Stomach smooth muscle (tissue), 2 donors: ENCODE measurements at regions not wholly inside any gene's neighbourhood (a gene's known extent, or its start where the extent isn't known, plus 50 kb on each side); places are given as distances from the start of the nearest gene placed in this dataset.

Experiments used
- H3K27ac ChIP-seq: one replicate; pipeline ENCODE4 v1.7.0; 2013; ENCODE audit warnings: mild to moderate bottlenecking, low read length, inconsistent platforms
- H3K27me3 ChIP-seq, 2 donors: one replicate each; pipeline ENCODE4 v1.7.0; 2013; ENCODE audit warnings: low read length in 2 of 2; ENCODE audit not compliant: insufficient read depth in 2 of 2, control insufficient read depth in 1 of 2
- H3K36me3 ChIP-seq, 2 donors: one replicate each; pipeline ENCODE4 v1.7.0; 2013; ENCODE audit warnings: low read length in 2 of 2; ENCODE audit not compliant: control insufficient read depth in 2 of 2, insufficient read depth in 2 of 2
- H3K4me1 ChIP-seq: one replicate; pipeline ENCODE4 v1.7.0; 2013; ENCODE audit warnings: low read length; ENCODE audit not compliant: control insufficient read depth, insufficient read depth
- H3K4me3 ChIP-seq, 2 donors: one replicate each; pipeline ENCODE4 v1.7.0; 2013; ENCODE audit warnings: low read length in 2 of 2
- H3K9ac ChIP-seq, 2 donors: one replicate each; pipeline ENCODE4 v1.7.0; 2013; ENCODE audit warnings: low read length in 2 of 2, mild to moderate bottlenecking in 1 of 2
- H3K9me3 ChIP-seq, 2 donors: one replicate each; pipeline ENCODE4 v1.7.0; 2013; ENCODE audit warnings: low read length in 2 of 2; ENCODE audit not compliant: control insufficient read depth in 2 of 2
- donor health status: healthy.
- donor health status: Pancreatic carcinoma.

GRCh38 chr4:129223945-129224344, 128.0 kb downstream of the C4orf33 start:
- H3K27ac ChIP-seq: no peak overlapping the region
- H3K9me3 ChIP-seq: no peaks in the 10 kb centered on the region
- H3K4me3 ChIP-seq: no peak overlapping the region
- H3K36me3 ChIP-seq: no peaks in the 10 kb centered on the region
- no peaks in the 10 kb centered on the region for H3K4me1 ChIP-seq
- H3K9ac ChIP-seq: no peak overlapping the region
- H3K27me3 ChIP-seq: no peaks in the 10 kb centered on the region

GRCh38 chr4:129230846-129231245, 134.9 kb downstream of the C4orf33 start:
- Histone ChIP-seq H3K9me3 (no peaks in the 10 kb centered on the region), H3K27ac (no peak overlapping the region), H3K36me3 (no peaks in the 10 kb centered on the region), H3K9ac (no peak overlapping the region), H3K4me3 (no peak overlapping the region), H3K4me1 (no peaks in the 10 kb centered on the region), H3K27me3 (no peaks in the 10 kb centered on the region)

GRCh38 chr4:129231945-129232588, 136.1 kb downstream of the C4orf33 start:
- H3K9ac ChIP-seq: no peak overlapping the region
- no peaks in the 10 kb centered on the region for H3K9me3 ChIP-seq
- no peak overlapping the region for H3K27ac ChIP-seq
- H3K36me3 ChIP-seq: no peaks in the 10 kb centered on the region
- no peaks in the 10 kb centered on the region for H3K4me1 ChIP-seq
- no peaks in the 10 kb centered on the region for H3K27me3 ChIP-seq
- no peak overlapping the region for H3K4me3 ChIP-seq

GRCh38 chr4:129232589-129233337, 136.8 kb downstream of the C4orf33 start:
- no peak overlapping the region for H3K27ac ChIP-seq
- H3K36me3 ChIP-seq: no peaks in the 10 kb centered on the region
- H3K9ac ChIP-seq: no peak overlapping the region

GRCh38 chr4:129233691-129234090, 137.7 kb downstream of the C4orf33 start:
- Histone ChIP-seq H3K9ac (no peak overlapping the region), H3K36me3 (no peaks in the 10 kb centered on the region), H3K27ac (no peak overlapping the region), H3K4me3 (no peak overlapping the region), H3K9me3 (no peaks in the 10 kb centered on the region), H3K4me1 (no peaks in the 10 kb centered on the region), H3K27me3 (no peaks in the 10 kb centered on the region)

More at GRCh38 chr4:129232589-129233337, 136.8 kb downstream of the C4orf33 start:
- H3K27me3 ChIP-seq: no peaks in the 10 kb centered on the region
- H3K4me1 ChIP-seq: no peaks in the 10 kb centered on the region
- no peaks in the 10 kb centered on the region for H3K9me3 ChIP-seq
- H3K4me3 ChIP-seq: no peak overlapping the region

- no peaks in the 10 kb centered on the region for H3K27me3 ChIP-seq
- no peak overlapping the region for H3K4me3 ChIP-seq
- H3K9me3 ChIP-seq: no peaks in the 10 kb centered on the region
- H3K4me1 ChIP-seq: no peaks in the 10 kb centered on the region
- H3K27ac ChIP-seq: no peak overlapping the region
- H3K36me3 ChIP-seq: no peaks in the 10 kb centered on the region
- H3K9ac ChIP-seq: no peak overlapping the region
Observed at GRCh38 chr4:129236351-129236750, 140.4 kb downstream of the C4orf33 start.

GRCh38 chr4:129239088-129239487, 143.1 kb downstream of the C4orf33 start:
- H3K27me3 ChIP-seq: no peaks in the 10 kb centered on the region
- no peak overlapping the region for H3K27ac ChIP-seq
- no peak overlapping the region for H3K9ac ChIP-seq
- no peaks in the 10 kb centered on the region for H3K36me3 ChIP-seq
- H3K9me3 ChIP-seq: no peaks in the 10 kb centered on the region
- H3K4me1 ChIP-seq: no peaks in the 10 kb centered on the region
- no peak overlapping the region for H3K4me3 ChIP-seq

GRCh38 chr4:129240816-129241215, 144.9 kb downstream of the C4orf33 start:
- no peaks in the 10 kb centered on the region for H3K4me1 ChIP-seq
- H3K36me3 ChIP-seq: no peaks in the 10 kb centered on the region
- no peak overlapping the region for H3K9ac ChIP-seq
- no peak overlapping the region for H3K27ac ChIP-seq
- no peaks in the 10 kb centered on the region for H3K9me3 ChIP-seq
- no peak overlapping the region for H3K4me3 ChIP-seq
- H3K27me3 ChIP-seq: no peaks in the 10 kb centered on the region

GRCh38 chr4:129246145-129246544, 150.2 kb downstream of the C4orf33 start:
- no peaks in the 10 kb centered on the region for H3K36me3 ChIP-seq
- H3K27me3 ChIP-seq: no peaks in the 10 kb centered on the region
- H3K9ac ChIP-seq: no peak overlapping the region
- no peaks in the 10 kb centered on the region for H3K4me1 ChIP-seq
- H3K9me3 ChIP-seq: no peaks in the 10 kb centered on the region
- no peak overlapping the region for H3K27ac ChIP-seq
- H3K4me3 ChIP-seq: no peak overlapping the region

- Histone ChIP-seq H3K9me3 (no peaks in the 10 kb centered on the region), H3K36me3 (no peaks in the 10 kb centered on the region), H3K4me1 (no peaks in the 10 kb centered on the region), H3K27ac (no peak overlapping the region), H3K9ac (no peak overlapping the region), H3K4me3 (no peak overlapping the region), H3K27me3 (no peaks in the 10 kb centered on the region)
Observed at GRCh38 chr4:129246910-129247461, 151.0 kb downstream of the C4orf33 start.

- Histone ChIP-seq H3K27me3 (no peaks in the 10 kb centered on the region), H3K27ac (no peak overlapping the region), H3K9me3 (no peaks in the 10 kb centered on the region), H3K4me1 (no peaks in the 10 kb centered on the region), H3K4me3 (no peak overlapping the region), H3K9ac (no peak overlapping the region), H3K36me3 (no peaks in the 10 kb centered on the region)
Observed at GRCh38 chr4:129248621-129249020, 152.7 kb downstream of the C4orf33 start.
